HAP-1 (cell line): ENCODE measurements at regions not wholly inside any gene's neighbourhood (a gene's known extent, or its start where the extent isn't known, plus 50 kb on each side); places are given as distances from the start of the nearest gene placed in this dataset.
A peak's percentile ranks its signal among the peaks of the same experiment; 100 is the strongest.
"Not testable (repeated sequence)": the region's sequence is repeated elsewhere in the genome, so short reads cannot be mapped to it uniquely, and the experiment has no call there.

Experiments
- DNase-seq, 2 experiments: peaks; one replicate each; pipeline ENCODE4 v3.0.0-alpha.2; 2016 to 2020; ENCODE audit warnings: low spot score in 2 of 2
- H3K27me3 ChIP-seq: fragments of 250-450 bp; sonication (Bioruptor Pico); 2 replicates; pipeline ENCODE4 v1.5.1; 2020; ENCODE audit warnings: low read depth, mild to moderate bottlenecking, moderate library complexity
- H3K36me3 ChIP-seq: fragments of 250-450 bp; sonication (Bioruptor Pico); replicated peaks from 2 replicates; pipeline ENCODE4 v1.5.1; 2020; ENCODE audit warnings: mild to moderate bottlenecking
- H3K4me1 ChIP-seq: fragments of 250-450 bp; sonication (Bioruptor Pico); 2 replicates; pipeline ENCODE4 v1.5.1; 2020; ENCODE audit warnings: mild to moderate bottlenecking
- H3K4me3 ChIP-seq: fragments of 250-450 bp; sonication (Bioruptor Pico); 2 replicates; pipeline ENCODE4 v1.5.1; 2020; ENCODE audit warnings: mild to moderate bottlenecking, moderate library complexity
- H3K9me3 ChIP-seq: fragments of 250-450 bp; sonication (Bioruptor Pico); 2 replicates; pipeline ENCODE4 v1.5.1; 2020; ENCODE audit warnings: mild to moderate bottlenecking, moderate library complexity
- in situ Hi-C: fragments of 300-500 bp; cut with MboI; formaldehyde crosslinking; loops from 3 replicates; pipeline ENCODE4 v1.14.3; 2020; ENCODE audit warnings: low sequenced_read_pairs, inconsistent platforms, mixed read lengths

- H3K4me1 ChIP-seq, result no peaks in the 10 kb centered on the region
- H3K9me3 ChIP-seq, result no peaks in the 10 kb centered on the region
- H3K27me3 ChIP-seq, result no peaks in the 10 kb centered on the region
- no peak overlapping the region for H3K4me3 ChIP-seq
- DNase-seq, result no peak
- H3K36me3 ChIP-seq, result no peaks in the 10 kb centered on the region
- in situ Hi-C loops, result no loop called here
These were observed 339.8 kb downstream of the OMA1 start for GRCh38 chr1:58206749-58207148.

GRCh38 chr1:58204284-58204683 is 342.2 kb downstream of the OMA1 start:
- no peaks in the 10 kb centered on the region for H3K27me3 ChIP-seq
- H3K4me3 ChIP-seq, result no peak overlapping the region
- no peaks in the 10 kb centered on the region for H3K9me3 ChIP-seq
- in situ Hi-C loops, result no loop called here
- no peaks in the 10 kb centered on the region for H3K4me1 ChIP-seq
- no peaks in the 10 kb centered on the region for H3K36me3 ChIP-seq
- no peak for DNase-seq

GRCh38 chr1:58201492-58202106 is 344.9 kb downstream of the OMA1 start:
- Histone ChIP-seq H3K4me3 (no peak overlapping the region), H3K27me3 (no peaks in the 10 kb centered on the region), H3K4me1 (no peaks in the 10 kb centered on the region), H3K36me3 (no peaks in the 10 kb centered on the region), H3K9me3 (no peaks in the 10 kb centered on the region)
- in situ Hi-C loops, result no loop called here
- DNase-seq, result no peak

GRCh38 chr1:58200437-58200836 is 346.1 kb downstream of the OMA1 start:
- Histone ChIP-seq H3K9me3 (no peaks in the 10 kb centered on the region), H3K4me3 (no peak overlapping the region), H3K27me3 (no peaks in the 10 kb centered on the region), H3K4me1 (no peaks in the 10 kb centered on the region), H3K36me3 (no peaks in the 10 kb centered on the region)
- in situ Hi-C loops, result no loop called here
- no peak for DNase-seq

DNA sequence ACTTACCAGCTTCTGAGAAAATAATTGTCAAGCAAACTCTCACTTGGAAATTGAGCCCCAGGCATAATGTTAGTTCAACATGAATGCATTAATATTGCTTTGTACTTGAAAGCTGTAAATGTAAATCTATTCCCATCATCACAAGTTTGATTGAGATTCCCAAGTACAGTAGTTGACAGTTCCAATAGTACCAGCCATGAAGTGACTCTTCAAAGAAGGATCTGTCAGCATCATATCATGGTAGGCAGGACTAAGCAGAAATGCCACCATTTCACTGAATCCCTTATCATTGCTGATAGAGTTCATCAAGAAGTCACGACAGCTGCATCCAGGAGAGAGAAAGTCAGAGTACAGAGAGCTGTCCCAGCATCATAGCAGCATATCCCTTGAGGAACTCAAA is 348.7 kb downstream of the OMA1 start:
- in situ Hi-C loops, result no loop called here
- Histone ChIP-seq H3K9me3 (no peaks in the 10 kb centered on the region), H3K27me3 (no peaks in the 10 kb centered on the region), H3K4me1 (no peaks in the 10 kb centered on the region), H3K36me3 (no peaks in the 10 kb centered on the region), H3K4me3 (no peak overlapping the region)
- no peak for DNase-seq

GRCh38 chr1:58190267-58190988 is 356.1 kb downstream of the OMA1 start:
- Histone ChIP-seq H3K9me3 (no peaks in the 10 kb centered on the region), H3K4me1 (no peaks in the 10 kb centered on the region), H3K36me3 (no peaks in the 10 kb centered on the region), H3K4me3 (no peak overlapping the region), H3K27me3 (no peaks in the 10 kb centered on the region)
- no peak for DNase-seq
- in situ Hi-C loops, result no loop called here

DNA sequence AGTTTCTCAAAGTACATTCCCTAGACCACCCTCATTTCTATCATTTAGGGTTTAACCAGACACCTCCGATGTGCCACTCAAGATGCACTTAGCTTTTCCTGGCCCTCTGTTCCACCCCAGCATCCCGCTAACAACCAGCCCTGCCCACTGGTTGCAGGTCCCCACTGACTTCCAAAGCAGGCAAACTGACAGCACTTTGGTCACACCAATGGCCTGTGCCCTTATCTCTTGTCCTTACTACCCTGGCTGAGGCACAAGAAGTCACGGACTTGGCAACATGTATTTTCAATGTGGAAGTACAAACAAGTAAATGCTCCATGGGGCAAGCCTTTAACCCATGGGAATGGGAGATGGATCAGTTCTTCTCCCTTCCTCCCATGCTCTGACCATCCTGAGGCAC is 357.1 kb downstream of the OMA1 start:
- in situ Hi-C loops, result no loop called here
- DNase-seq, result no peak
- H3K36me3 ChIP-seq, result no peaks in the 10 kb centered on the region
- H3K9me3 ChIP-seq, result no peaks in the 10 kb centered on the region
- H3K4me3 ChIP-seq, result no peak overlapping the region
- no peaks in the 10 kb centered on the region for H3K27me3 ChIP-seq
- H3K4me1 ChIP-seq, result no peaks in the 10 kb centered on the region

- Histone ChIP-seq H3K36me3 (no peaks in the 10 kb centered on the region), H3K9me3 (no peaks in the 10 kb centered on the region), H3K4me3 (no peak overlapping the region), H3K4me1 (no peaks in the 10 kb centered on the region), H3K27me3 (no peaks in the 10 kb centered on the region)
- in situ Hi-C loops, result no loop called here
- no peak for DNase-seq
These were observed 363.2 kb downstream of the OMA1 start for GRCh38 chr1:58183286-58183685.

GRCh38 chr1:58180537-58180936 is 366.0 kb downstream of the OMA1 start:
- H3K9me3 ChIP-seq, result no peaks in the 10 kb centered on the region

DNA sequence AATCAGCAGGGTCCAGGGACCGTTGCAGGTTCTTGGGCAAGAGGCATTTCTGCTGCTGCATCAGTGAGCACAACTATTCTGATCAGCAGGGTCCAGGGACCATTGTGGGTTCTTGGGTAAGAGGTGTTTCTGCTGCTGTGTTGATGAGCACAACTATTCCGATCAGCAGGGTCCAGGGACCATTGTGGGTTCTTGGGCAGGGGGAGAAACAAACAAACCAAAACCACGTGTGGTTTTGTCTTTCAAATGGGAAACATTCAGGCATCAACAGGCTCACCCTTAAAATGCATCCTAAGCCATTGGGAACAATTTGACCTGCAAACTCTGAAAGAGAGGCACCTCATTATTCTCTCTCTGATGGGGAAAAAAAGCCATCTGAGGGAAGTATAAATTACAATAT is 377.4 kb downstream of the OMA1 start:
- H3K4me3 ChIP-seq, H3K4me1 ChIP-seq, in situ Hi-C loops, H3K9me3 ChIP-seq, H3K27me3 ChIP-seq, DNase-seq, H3K36me3 ChIP-seq: not testable (repeated sequence)

More at GRCh38 chr1:58180537-58180936, 366.0 kb downstream of the OMA1 start:
- Histone ChIP-seq H3K4me3 (no peak overlapping the region), H3K4me1 (no peaks in the 10 kb centered on the region), H3K36me3 (no peaks in the 10 kb centered on the region), H3K27me3 (no peaks in the 10 kb centered on the region)
- in situ Hi-C loops, result no loop called here
- DNase-seq, result no peak

DNA sequence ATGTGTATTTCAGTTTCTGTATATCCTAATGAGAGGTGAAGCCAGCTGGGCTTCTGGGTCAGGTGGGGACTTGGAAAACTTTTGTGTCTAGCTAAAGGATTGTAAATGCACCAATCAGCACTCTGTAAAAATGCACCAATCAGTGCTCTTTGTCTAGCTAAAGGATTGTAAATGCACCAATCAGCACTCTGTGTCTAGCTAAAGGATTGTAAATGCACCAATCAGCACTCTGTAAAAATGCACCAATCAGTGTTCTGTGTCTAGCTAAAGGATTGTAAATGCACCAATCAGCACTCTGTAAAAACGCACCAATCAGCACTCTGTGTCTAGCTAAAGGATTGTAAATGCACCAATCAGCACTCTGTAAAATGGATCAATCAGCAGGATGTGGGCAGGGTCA is 379.4 kb downstream of the OMA1 start:
- H3K4me1 ChIP-seq, in situ Hi-C loops, H3K9me3 ChIP-seq, DNase-seq, H3K36me3 ChIP-seq, H3K4me3 ChIP-seq, H3K27me3 ChIP-seq: not testable (repeated sequence)

- DNase-seq, result no peak
- no peak overlapping the region for H3K4me3 ChIP-seq
- in situ Hi-C loops, result no loop called here
- no peaks in the 10 kb centered on the region for H3K4me1 ChIP-seq
- H3K27me3 ChIP-seq, result no peaks in the 10 kb centered on the region
- no peaks in the 10 kb centered on the region for H3K36me3 ChIP-seq
- no peaks in the 10 kb centered on the region for H3K9me3 ChIP-seq
These were observed 380.1 kb downstream of the OMA1 start for GRCh38 chr1:58166417-58166816.

DNA sequence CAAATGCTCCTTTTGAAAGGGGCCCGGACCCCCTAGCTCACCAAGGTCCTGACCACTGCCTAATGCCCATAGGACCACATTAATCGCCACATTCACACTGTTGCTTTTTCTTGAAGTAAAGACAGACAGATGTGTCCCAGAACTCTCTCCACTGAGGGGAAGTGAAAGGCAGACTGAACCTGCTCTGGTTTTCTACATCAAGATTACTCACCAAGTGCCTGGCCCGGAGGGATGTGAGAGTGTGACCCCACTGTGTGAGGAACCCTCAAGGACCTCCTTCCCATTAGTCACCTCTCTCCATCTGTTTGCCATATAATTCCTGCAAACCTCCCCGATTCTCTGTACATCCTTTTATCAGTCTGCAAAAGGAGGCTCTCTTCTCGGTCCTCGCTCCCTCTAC is 381.5 kb downstream of the OMA1 start:
- H3K36me3 ChIP-seq, result no peaks in the 10 kb centered on the region
- no peaks in the 10 kb centered on the region for H3K27me3 ChIP-seq
- H3K9me3 ChIP-seq, result no peaks in the 10 kb centered on the region
- no peak for DNase-seq
- no peak overlapping the region for H3K4me3 ChIP-seq
- in situ Hi-C loops, result no loop called here
- H3K4me1 ChIP-seq, result no peaks in the 10 kb centered on the region

- H3K4me3 ChIP-seq, result no peak overlapping the region
- H3K27me3 ChIP-seq, result no peaks in the 10 kb centered on the region
- no peaks in the 10 kb centered on the region for H3K4me1 ChIP-seq
- no peaks in the 10 kb centered on the region for H3K9me3 ChIP-seq
- in situ Hi-C loops, result no loop called here
- DNase-seq, result peak; percentile 25 to 68
- no peaks in the 10 kb centered on the region for H3K36me3 ChIP-seq
These were observed 383.5 kb downstream of the OMA1 start for GRCh38 chr1:58162952-58163550.
